Loucy (cell line): ENCODE measurements at regions not wholly inside any gene's neighbourhood (a gene's known extent, or its start where the extent isn't known, plus 50 kb on each side); places are given as distances from the start of the nearest gene placed in this dataset.

Experiments
- EZH2phosphoT487 ChIP-seq: fragments of 200-600 bp; IDR thresholded peaks from 2 replicates; pipeline ENCODE4 v1.6.1; 2018; ENCODE audit warnings: antibody characterized with exemption, mild to moderate bottlenecking, moderate library complexity, borderline replicate concordance
- TF ChIP-seq, protein P1 (sequence below): fragments of 200-600 bp; sonication (generic); conservative IDR thresholded peaks from 2 replicates; pipeline ENCODE4 v1.5.1; 2014; ENCODE audit warnings: mild to moderate bottlenecking, antibody characterized with exemption, low read length

DNA sequence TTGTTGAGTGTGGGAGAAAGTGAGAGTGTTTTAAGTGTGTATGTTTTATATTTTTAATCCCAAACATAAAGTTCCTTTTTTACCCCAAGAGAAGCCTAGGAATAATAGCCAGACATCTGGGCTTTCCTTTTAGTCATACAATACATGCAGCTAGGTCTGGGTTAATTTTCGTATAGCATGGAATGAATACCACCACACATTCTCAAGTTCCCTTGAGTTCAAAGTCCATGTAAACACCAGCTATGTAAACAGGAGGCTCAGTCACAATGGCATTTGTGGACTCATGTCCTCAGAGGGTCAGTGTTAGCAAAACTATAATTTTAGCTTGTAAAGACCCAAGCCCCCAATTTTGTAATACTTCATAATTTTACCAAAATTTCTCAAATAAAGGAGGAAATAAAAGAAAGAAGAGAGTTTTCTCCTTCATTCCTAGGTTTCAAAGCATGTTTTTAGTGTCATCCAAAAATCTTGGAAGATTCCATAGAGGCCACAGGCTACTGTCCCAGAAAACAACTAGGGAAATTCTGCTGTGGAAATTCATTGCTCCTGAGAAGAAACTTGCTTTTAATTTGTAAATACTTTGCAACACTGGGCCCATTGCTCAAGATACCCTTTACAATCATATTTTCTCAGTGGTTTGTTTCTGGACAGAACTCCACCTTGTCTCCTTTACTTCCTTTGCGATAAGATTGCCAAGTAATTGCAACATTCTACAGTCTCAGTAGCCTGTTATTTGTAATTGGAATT, 671.2 kb downstream of the COL12A1 start:
- TF ChIP-seq, protein P1, sequence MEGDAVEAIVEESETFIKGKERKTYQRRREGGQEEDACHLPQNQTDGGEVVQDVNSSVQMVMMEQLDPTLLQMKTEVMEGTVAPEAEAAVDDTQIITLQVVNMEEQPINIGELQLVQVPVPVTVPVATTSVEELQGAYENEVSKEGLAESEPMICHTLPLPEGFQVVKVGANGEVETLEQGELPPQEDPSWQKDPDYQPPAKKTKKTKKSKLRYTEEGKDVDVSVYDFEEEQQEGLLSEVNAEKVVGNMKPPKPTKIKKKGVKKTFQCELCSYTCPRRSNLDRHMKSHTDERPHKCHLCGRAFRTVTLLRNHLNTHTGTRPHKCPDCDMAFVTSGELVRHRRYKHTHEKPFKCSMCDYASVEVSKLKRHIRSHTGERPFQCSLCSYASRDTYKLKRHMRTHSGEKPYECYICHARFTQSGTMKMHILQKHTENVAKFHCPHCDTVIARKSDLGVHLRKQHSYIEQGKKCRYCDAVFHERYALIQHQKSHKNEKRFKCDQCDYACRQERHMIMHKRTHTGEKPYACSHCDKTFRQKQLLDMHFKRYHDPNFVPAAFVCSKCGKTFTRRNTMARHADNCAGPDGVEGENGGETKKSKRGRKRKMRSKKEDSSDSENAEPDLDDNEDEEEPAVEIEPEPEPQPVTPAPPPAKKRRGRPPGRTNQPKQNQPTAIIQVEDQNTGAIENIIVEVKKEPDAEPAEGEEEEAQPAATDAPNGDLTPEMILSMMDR = no peak
- TF ChIP-seq EZH2phosphoT487 = no peak
